ENCODE measurements at regions not wholly inside any gene's neighbourhood (a gene's known extent, or its start where the extent isn't known, plus 50 kb on each side); places are given as distances from the start of the nearest gene placed in this dataset.
A peak's percentile ranks its signal among the peaks of the same experiment; 100 is the strongest.
"Not testable (repeated sequence)": the region's sequence is repeated elsewhere in the genome, so short reads cannot be mapped to it uniquely, and the experiment has no call there.

DNA sequence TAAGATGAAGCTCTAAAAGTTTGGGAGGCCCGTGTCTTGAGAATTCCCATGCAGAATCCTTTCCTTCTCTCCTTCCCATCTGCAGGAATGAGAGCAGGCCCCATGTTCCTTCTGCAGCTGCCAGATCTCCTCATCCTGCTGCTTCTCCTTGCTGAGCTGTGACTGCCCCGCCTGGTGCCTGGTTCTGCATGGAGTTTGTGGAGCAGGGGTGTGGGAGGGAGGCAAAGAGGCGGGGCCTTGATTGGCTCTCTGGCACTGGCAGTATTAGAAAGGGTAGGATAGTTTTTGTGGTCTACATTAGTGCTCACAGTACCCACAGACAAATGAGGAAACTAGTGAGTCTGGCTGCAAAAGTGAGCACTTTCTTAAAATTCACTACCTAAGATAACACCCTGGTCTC, 91.1 kb upstream of the CLPB start:
- CTCF ChIA-PET: no interaction called here
- no peaks in the 10 kb centered on the region for H3K36me3 Mint-ChIP-seq (ENCODE audit: low read depth)
- peaks cover 7% of the 10 kb centered on the region for H3K4me1 Mint-ChIP-seq (ENCODE audit: low read depth)
- no peak for DNase-seq
- intact Hi-C loops (cut with micrococcal nuclease): no loop called here
- no peak overlapping the region for H3K4me3 Mint-ChIP-seq
- no peaks in the 10 kb centered on the region for H3K27me3 Mint-ChIP-seq (ENCODE audit: low read depth)
- H3K27ac Mint-ChIP-seq: no peak overlapping the region
- no peaks in the 10 kb centered on the region for H3K9me3 Mint-ChIP-seq

DNA sequence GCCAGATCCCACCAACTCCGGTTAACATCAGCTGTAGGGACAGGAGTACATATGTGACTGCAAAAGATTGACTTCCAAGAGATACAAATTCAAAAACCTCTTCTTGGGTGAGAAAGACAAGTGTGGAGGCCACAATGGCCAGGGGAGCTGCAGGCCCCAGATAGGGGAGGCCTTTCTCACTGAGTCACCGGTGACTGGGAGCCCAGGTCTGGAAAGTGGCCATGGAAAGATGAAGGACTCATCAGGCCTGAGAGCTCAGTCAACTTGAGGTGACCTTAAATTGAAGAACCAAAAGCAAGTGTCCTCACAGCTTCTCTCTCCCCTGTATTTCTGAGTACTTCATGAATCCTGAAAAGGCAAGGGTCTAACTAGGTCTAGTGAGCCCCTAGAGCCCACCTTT, 90.4 kb upstream of the CLPB start:
- peaks cover 14% of the 10 kb centered on the region for H3K4me1 Mint-ChIP-seq (ENCODE audit: low read depth)
- DNase-seq: no peak
- intact Hi-C loops (cut with micrococcal nuclease): no loop called here
- H3K4me3 Mint-ChIP-seq: no peak overlapping the region
- no peaks in the 10 kb centered on the region for H3K9me3 Mint-ChIP-seq
- CTCF ChIA-PET: interaction anchor here (0.6 kb wide), 1 partner anchor 523 kb away, joined by 4 read pairs; no protein-coding TSS in a partner anchor
- no peak overlapping the region for H3K27ac Mint-ChIP-seq
- no peaks in the 10 kb centered on the region for H3K27me3 Mint-ChIP-seq (ENCODE audit: low read depth)
- H3K36me3 Mint-ChIP-seq (ENCODE audit: low read depth): no peaks in the 10 kb centered on the region

DNA sequence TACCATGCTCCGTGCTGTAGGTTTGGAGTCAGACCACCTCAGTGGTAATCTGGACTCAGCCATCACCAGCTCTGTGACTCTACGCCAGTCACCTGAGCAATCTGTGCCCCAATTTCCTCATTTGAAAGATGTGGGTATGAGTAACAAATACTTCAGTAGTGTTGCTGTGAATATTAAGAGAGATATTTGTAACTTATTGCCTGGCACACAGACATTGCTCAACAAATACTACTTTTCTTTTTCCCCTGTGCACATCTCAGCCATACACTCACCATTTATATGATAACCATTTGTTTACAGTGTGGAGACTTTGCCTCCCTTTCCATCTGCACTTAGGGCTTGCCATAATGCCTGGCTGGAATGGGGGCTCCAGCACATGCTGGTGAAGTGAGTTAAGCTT, 89.7 kb upstream of the CLPB start:
- intact Hi-C loops (cut with micrococcal nuclease): no loop called here
- Mint-ChIP-seq H3K27me3 (ENCODE audit: low read depth) (no peaks in the 10 kb centered on the region), H3K4me1 (ENCODE audit: low read depth) (peaks cover 22% of the 10 kb centered on the region), H3K9me3 (no peaks in the 10 kb centered on the region), H3K4me3 (no peak overlapping the region), H3K27ac (no peak overlapping the region), H3K36me3 (ENCODE audit: low read depth) (no peaks in the 10 kb centered on the region)
- no peak for DNase-seq
- CTCF ChIA-PET: interaction anchor here (0.5 kb wide), 1 partner anchor 379 kb away, joined by 3 read pairs; no protein-coding TSS in a partner anchor

DNA sequence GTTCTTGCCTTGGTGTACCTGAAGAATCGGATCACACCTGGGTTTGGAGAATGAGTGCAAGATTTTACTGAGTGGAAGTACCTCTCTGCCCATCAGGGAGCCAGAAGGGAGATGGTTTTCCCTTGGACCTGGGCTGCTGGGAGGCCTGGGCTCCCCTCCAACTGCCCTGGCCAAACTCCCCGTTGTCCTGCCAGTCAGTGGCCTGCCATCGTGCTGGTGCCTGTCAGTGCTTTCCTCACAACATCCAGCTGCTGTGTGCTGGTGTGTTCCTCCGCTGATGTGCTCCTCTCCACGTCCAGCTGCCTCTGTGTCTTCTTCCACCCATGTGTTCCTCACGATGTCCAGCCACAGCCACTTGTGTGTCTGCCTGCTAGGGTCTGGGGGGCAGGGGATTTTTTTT, 87.9 kb upstream of the CLPB start:
- no peak overlapping the region for H3K27ac Mint-ChIP-seq
- peaks cover 21% of the 10 kb centered on the region for H3K4me1 Mint-ChIP-seq (ENCODE audit: low read depth)
- intact Hi-C loops (cut with micrococcal nuclease): no loop called here
- H3K27me3 Mint-ChIP-seq (ENCODE audit: low read depth): no peaks in the 10 kb centered on the region
- H3K9me3 Mint-ChIP-seq: no peaks in the 10 kb centered on the region
- H3K36me3 Mint-ChIP-seq (ENCODE audit: low read depth): no peaks in the 10 kb centered on the region
- no peak overlapping the region for H3K4me3 Mint-ChIP-seq
- no peak for DNase-seq
- CTCF ChIA-PET: no interaction called here

DNA sequence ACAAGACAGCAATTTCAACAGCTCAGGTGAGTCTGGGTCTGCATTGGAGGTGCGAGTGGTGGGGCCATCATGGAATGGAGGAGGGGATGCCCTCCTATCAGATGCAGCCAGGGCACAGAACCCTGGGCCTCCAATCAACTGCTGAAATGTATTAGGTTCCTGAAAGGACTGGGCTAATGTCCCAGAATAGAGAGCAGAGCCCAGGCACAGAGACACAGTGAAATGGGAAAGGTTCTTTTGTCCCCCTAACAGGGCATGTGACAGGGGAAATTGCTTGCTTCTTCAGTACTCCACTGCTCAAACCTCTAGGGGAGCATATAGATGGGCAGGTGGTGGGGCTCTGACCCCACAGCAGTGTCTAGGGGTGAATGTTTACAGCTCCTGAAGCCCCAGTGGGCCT, 87.3 kb upstream of the CLPB start:
- Mint-ChIP-seq H3K27ac (no peak overlapping the region), H3K4me1 (ENCODE audit: low read depth) (peaks cover 21% of the 10 kb centered on the region), H3K9me3 (no peaks in the 10 kb centered on the region), H3K27me3 (ENCODE audit: low read depth) (no peaks in the 10 kb centered on the region), H3K36me3 (ENCODE audit: low read depth) (no peaks in the 10 kb centered on the region), H3K4me3 (no peak overlapping the region)
- intact Hi-C loops (cut with micrococcal nuclease): no loop called here
- CTCF ChIA-PET: interaction anchor here (1.0 kb wide), 1 partner anchor 65 kb away, joined by 3 read pairs; no protein-coding TSS in a partner anchor
- no peak for DNase-seq

DNA sequence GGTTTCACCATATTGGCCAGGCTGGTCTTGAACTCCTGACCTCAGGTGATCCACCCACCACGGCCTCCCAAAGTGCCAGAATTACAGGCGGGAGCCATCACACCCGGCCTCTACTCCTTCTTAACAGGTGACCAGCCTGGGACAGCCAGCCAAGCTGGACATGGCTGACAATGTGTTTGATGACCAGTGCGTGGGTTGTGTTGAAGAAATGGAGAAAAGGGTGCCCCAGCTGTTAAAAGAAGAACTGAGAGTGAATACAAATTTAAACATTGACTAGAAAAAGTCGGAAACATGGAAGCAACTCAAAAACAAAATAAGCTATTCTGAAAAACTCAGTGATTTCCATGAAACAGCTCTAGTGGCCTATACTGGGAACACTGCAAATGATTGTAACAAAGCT, 86.5 kb upstream of the CLPB start:
- Mint-ChIP-seq H3K27ac (no peak overlapping the region), H3K4me1 (ENCODE audit: low read depth) (peaks cover 21% of the 10 kb centered on the region)
- CTCF ChIA-PET: interaction anchor here (1.0 to 1.2 kb wide), 2 partner anchors 29 to 66 kb away, joined by 3 read pairs; no protein-coding TSS in a partner anchor

DNA sequence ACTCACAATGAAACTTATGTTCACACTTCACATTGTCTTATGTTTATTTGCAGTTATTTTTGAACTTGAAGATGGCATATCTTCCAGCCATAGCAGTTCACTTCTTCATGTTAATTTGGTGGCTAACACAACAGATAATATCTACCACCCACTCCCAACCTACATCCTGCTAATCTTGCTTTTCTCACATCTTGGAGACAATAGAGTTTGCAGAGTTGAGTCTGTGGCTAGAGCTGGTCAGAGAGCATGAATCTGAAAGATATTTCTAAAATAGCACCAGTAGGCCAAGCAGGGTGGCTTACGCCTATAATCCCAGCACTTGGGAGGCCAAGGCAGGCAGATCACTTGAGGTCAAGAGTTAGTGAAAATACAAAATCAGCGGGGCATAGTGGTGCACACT, 85.6 kb upstream of the CLPB start:
- DNase-seq; H3K36me3 Mint-ChIP-seq (ENCODE audit: low read depth); H3K27me3 Mint-ChIP-seq (ENCODE audit: low read depth); H3K9me3 Mint-ChIP-seq: not testable (repeated sequence)
- intact Hi-C loops (cut with micrococcal nuclease): loop anchor here (2.0 kb wide), 1 partner anchor 37 kb away; no protein-coding TSS in a partner anchor
- Mint-ChIP-seq H3K27ac (peak overlapping the region; percentile 46), H3K4me1 (ENCODE audit: low read depth) (peaks cover 21% of the 10 kb centered on the region), H3K4me3 (peak overlapping the region; percentile 53)
- CTCF ChIA-PET: interaction anchor here (1.2 kb wide), 1 partner anchor 28 kb away, joined by 3 read pairs; no protein-coding TSS in a partner anchor

More for the DNA sequence above, 86.5 kb upstream of the CLPB start:
- H3K9me3 Mint-ChIP-seq: no peaks in the 10 kb centered on the region
- DNase-seq: no peak
- no peak overlapping the region for H3K4me3 Mint-ChIP-seq
- no peaks in the 10 kb centered on the region for H3K36me3 Mint-ChIP-seq (ENCODE audit: low read depth)
- intact Hi-C loops (cut with micrococcal nuclease): no loop called here
- no peaks in the 10 kb centered on the region for H3K27me3 Mint-ChIP-seq (ENCODE audit: low read depth)

DNA sequence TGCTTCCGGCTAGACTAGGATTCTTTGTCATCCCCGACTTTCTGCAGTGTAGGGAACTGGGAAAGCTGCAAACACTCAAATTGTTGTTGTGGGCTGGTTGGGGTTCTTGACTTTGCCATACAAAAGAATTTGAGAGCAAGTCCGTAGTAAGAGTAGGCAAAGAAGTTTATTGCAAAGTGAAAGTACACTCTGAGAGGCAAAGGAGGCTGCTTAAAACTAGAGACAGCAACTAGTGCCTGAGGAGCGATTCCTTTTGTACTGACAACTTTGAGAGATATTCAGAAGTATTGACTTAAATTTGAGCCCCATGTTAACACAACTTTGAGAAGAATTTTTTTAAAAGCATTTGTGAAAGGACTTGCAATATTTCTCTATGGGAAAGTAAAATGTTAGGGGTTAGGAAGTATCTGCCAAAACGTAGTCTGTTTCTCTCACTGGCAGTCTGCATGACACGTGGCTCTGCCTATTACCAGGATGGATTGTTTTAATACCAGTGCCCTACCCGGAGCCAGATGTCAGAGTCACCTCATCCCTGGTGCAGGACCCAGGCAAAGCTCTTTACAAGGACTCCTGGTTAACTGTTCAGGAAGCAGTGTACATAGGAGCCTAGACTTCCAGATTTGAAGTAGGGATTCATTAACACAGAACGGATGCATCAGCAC, 85.0 kb upstream of the CLPB start:
- DNase-seq: peak; percentile 18

DNA sequence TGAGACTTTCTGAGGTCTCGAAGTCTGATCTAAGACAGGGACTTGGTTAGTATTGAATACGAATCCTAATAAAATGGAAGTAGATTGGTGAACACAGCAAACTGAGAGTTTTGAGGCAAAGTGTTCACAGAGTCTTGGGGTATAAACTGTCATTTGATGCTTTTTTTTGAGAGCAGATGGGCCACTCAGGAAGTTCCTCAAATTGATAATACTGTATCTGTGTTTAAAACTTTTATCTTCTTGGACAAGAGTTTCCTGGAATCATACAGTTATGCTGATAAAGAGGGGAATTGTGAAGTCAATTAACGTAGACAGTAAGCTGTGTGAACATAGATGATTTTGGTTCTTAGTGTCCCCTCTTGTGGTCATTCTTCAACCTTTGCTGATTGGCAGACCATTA, 80.0 kb upstream of the CLPB start:
- H3K27ac Mint-ChIP-seq: no peak overlapping the region
- DNase-seq: no peak
- H3K9me3 Mint-ChIP-seq: peaks cover 16% of the 10 kb centered on the region
- no peak overlapping the region for H3K4me3 Mint-ChIP-seq
- CTCF ChIA-PET: no interaction called here
- peaks cover 2% of the 10 kb centered on the region for H3K36me3 Mint-ChIP-seq (ENCODE audit: low read depth)
- no peaks in the 10 kb centered on the region for H3K27me3 Mint-ChIP-seq (ENCODE audit: low read depth)
- intact Hi-C loops (cut with micrococcal nuclease): no loop called here
- H3K4me1 Mint-ChIP-seq (ENCODE audit: low read depth): peaks cover 4% of the 10 kb centered on the region

More for the DNA sequence above, 85.0 kb upstream of the CLPB start:
- H3K4me1 Mint-ChIP-seq (ENCODE audit: low read depth): peaks cover 21% of the 10 kb centered on the region
- peak overlapping the region; percentile 46 for H3K27ac Mint-ChIP-seq
- intact Hi-C loops (cut with micrococcal nuclease): loop anchor here (2.0 kb wide), 1 partner anchor 37 kb away; no protein-coding TSS in a partner anchor
- CTCF ChIA-PET: interaction anchor here (1.2 kb wide), 1 partner anchor 27 kb away, joined by 3 read pairs; no protein-coding TSS in a partner anchor
- H3K36me3 Mint-ChIP-seq (ENCODE audit: low read depth): no peaks in the 10 kb centered on the region
- no peaks in the 10 kb centered on the region for H3K27me3 Mint-ChIP-seq (ENCODE audit: low read depth)
- H3K4me3 Mint-ChIP-seq: peak overlapping the region; percentile 53
- H3K9me3 Mint-ChIP-seq: no peaks in the 10 kb centered on the region

DNA sequence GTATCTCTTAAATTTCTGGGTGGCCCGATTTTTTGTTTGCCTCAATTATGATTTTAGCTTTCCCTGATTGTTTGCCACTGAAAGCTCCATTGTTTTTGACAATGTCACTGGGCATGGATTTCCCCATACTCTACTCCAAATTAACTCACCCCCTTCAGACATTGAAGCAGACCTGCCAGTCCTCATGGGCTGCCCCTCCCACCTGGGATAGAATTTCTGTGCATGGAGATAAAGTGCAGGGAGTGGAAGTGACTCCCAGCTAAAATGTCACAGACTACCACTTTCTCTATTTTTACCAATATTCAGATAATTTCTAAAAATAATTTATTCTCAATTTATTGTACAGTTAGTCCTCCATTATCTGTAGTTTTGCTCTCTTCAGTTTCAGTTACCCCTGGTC, 79.1 kb upstream of the CLPB start:
- Mint-ChIP-seq H3K4me3 (no peak overlapping the region), H3K27ac (no peak overlapping the region), H3K36me3 (ENCODE audit: low read depth) (peaks cover 2% of the 10 kb centered on the region), H3K4me1 (ENCODE audit: low read depth) (no peaks in the 10 kb centered on the region), H3K27me3 (ENCODE audit: low read depth) (no peaks in the 10 kb centered on the region), H3K9me3 (peaks cover 16% of the 10 kb centered on the region)
- DNase-seq: no peak
- CTCF ChIA-PET: interaction anchor here (0.5 kb wide), 1 partner anchor 41 kb away, joined by 3 read pairs; no protein-coding TSS in a partner anchor
- intact Hi-C loops (cut with micrococcal nuclease): no loop called here

DNA sequence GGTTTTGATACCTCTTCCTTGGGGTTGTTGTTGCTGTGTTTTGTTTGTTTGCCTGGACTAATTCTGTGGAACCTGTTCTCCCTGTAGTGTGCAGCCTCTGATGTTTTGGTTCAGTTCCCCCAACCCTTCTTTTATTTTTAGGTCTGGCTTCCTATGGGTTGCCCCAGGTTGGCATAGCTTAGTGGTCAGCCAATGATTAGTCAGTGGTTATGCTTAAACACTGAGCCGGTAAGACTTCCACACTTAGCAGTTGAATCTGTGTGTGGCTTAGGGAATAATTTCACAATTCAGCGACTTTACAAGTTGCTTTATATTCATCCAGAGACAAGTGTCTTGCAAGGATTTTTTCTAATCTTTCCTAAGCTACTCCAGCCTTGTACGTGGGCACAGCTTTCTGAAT, 78.6 kb upstream of the CLPB start:
- H3K4me3 Mint-ChIP-seq: no peak overlapping the region

DNA sequence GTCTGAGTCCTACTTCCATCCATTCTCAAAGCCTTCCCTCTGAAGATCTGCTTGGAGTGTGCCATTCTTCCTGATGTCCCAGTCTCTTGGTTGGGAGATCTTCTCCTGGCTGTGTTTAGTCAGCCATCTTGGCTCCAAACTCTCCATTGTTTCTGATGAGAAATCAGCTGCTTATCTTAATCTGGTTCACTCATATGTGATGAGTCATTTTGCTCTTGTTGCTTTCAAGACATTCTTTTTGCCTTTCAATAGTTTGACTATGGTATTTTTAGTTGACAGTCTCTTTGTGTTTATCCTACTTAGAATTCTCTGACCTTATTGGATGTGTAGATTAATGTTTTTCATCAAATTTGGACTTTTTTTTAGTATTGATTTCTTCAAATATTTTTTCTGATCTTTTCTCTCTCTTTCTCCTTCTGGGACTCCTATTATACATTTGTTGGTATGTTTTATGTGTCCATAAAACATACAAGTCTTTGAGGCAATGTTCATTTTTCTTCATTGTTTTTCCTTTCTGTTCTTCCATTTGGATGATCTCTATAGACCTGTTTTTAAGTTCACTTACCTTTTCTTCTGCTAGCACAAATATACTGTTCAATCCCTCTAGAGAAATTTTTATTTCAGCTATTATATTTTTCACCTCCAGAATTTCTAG, 77.2 kb upstream of the CLPB start:
- intact Hi-C loops (cut with micrococcal nuclease): no loop called here
- Mint-ChIP-seq H3K9me3 (peaks cover 16% of the 10 kb centered on the region), H3K36me3 (ENCODE audit: low read depth) (peaks cover 2% of the 10 kb centered on the region), H3K27ac (no peak overlapping the region), H3K4me3 (no peak overlapping the region), H3K27me3 (ENCODE audit: low read depth) (no peaks in the 10 kb centered on the region), H3K4me1 (ENCODE audit: low read depth) (no peaks in the 10 kb centered on the region)
- CTCF ChIA-PET: interaction anchor here (0.6 kb wide), 1 partner anchor 97 kb away, joined by 5 read pairs; no protein-coding TSS in a partner anchor
- DNase-seq: no peak

More for the DNA sequence above, 78.6 kb upstream of the CLPB start:
- Mint-ChIP-seq H3K9me3 (peaks cover 16% of the 10 kb centered on the region), H3K4me1 (ENCODE audit: low read depth) (no peaks in the 10 kb centered on the region), H3K27me3 (ENCODE audit: low read depth) (no peaks in the 10 kb centered on the region), H3K36me3 (ENCODE audit: low read depth) (peaks cover 2% of the 10 kb centered on the region), H3K27ac (no peak overlapping the region)
- CTCF ChIA-PET: interaction anchor here (0.5 kb wide), 1 partner anchor 40 kb away, joined by 3 read pairs; no protein-coding TSS in a partner anchor
- intact Hi-C loops (cut with micrococcal nuclease): no loop called here
- DNase-seq: no peak

All from activated naive CD4-positive, alpha-beta T cell treated with anti-CD3 and anti-CD28 coated beads for 36 hours (primary cell).